ENCODE measurements at regions not wholly inside any gene's neighbourhood (a gene's known extent, or its start where the extent isn't known, plus 50 kb on each side); places are given as distances from the start of the nearest gene placed in this dataset.

- Histone ChIP-seq H3K36me3 (ENCODE audit: insufficient read depth, low read length) (no peaks in the 10 kb centered on the region), H3K9ac (ENCODE audit: low read depth, low read length) (no peak overlapping the region), H3K4me1 (ENCODE audit: insufficient read depth, low read length) (no peaks in the 10 kb centered on the region; the same call in 1 of the 2 replicates)
Observed at GRCh38 chr4:138055890-138056289, 186.3 kb downstream of the SLC7A11 start.

GRCh38 chr4:138053641-138054301 lies 188.4 kb downstream of the SLC7A11 start:
- Histone ChIP-seq H3K9me3 (ENCODE audit: control insufficient read depth, insufficient read depth, low read length) (no peaks in the 10 kb centered on the region), H3K36me3 (ENCODE audit: insufficient read depth, low read length) (no peaks in the 10 kb centered on the region), H3K9ac (ENCODE audit: low read depth, low read length) (no peak overlapping the region), H3K4me1 (ENCODE audit: insufficient read depth, low read length) (peaks cover 17% of the 10 kb centered on the region)

More at GRCh38 chr4:138055890-138056289, 186.3 kb downstream of the SLC7A11 start:
- H3K9me3 ChIP-seq (ENCODE audit: control insufficient read depth, insufficient read depth, low read length) = no peaks in the 10 kb centered on the region

- no peak overlapping the region for H3K9ac ChIP-seq (ENCODE audit: low read depth, low read length)
- peaks cover 17% of the 10 kb centered on the region for H3K4me1 ChIP-seq (ENCODE audit: insufficient read depth, low read length)
- no peaks in the 10 kb centered on the region for H3K36me3 ChIP-seq (ENCODE audit: insufficient read depth, low read length)
- no peaks in the 10 kb centered on the region for H3K9me3 ChIP-seq (ENCODE audit: control insufficient read depth, insufficient read depth, low read length)
Observed at GRCh38 chr4:138052806-138053632, 189.1 kb downstream of the SLC7A11 start.

GRCh38 chr4:138051157-138051556 lies 191.0 kb downstream of the SLC7A11 start:
- Histone ChIP-seq H3K36me3 (ENCODE audit: insufficient read depth, low read length) (no peaks in the 10 kb centered on the region), H3K9me3 (ENCODE audit: control insufficient read depth, insufficient read depth, low read length) (no peaks in the 10 kb centered on the region), H3K4me1 (ENCODE audit: insufficient read depth, low read length) (peaks cover 21% of the 10 kb centered on the region), H3K9ac (ENCODE audit: low read depth, low read length) (no peak overlapping the region)

GRCh38 chr4:138050601-138051000 lies 191.5 kb downstream of the SLC7A11 start:
- Histone ChIP-seq H3K4me1 (ENCODE audit: insufficient read depth, low read length) (peaks cover 21% of the 10 kb centered on the region), H3K9ac (ENCODE audit: low read depth, low read length) (no peak overlapping the region), H3K36me3 (ENCODE audit: insufficient read depth, low read length) (no peaks in the 10 kb centered on the region), H3K9me3 (ENCODE audit: control insufficient read depth, insufficient read depth, low read length) (no peaks in the 10 kb centered on the region)

- H3K9me3 ChIP-seq (ENCODE audit: control insufficient read depth, insufficient read depth, low read length) = no peaks in the 10 kb centered on the region
- H3K36me3 ChIP-seq (ENCODE audit: insufficient read depth, low read length) = no peaks in the 10 kb centered on the region
- H3K4me1 ChIP-seq (ENCODE audit: insufficient read depth, low read length) = peaks cover 21% of the 10 kb centered on the region
- H3K9ac ChIP-seq (ENCODE audit: low read depth, low read length) = no peak overlapping the region
Observed at GRCh38 chr4:138049355-138049754, 192.8 kb downstream of the SLC7A11 start.

- H3K9me3 ChIP-seq (ENCODE audit: control insufficient read depth, insufficient read depth, low read length) = no peaks in the 10 kb centered on the region
- H3K9ac ChIP-seq (ENCODE audit: low read depth, low read length) = no peak overlapping the region
- H3K36me3 ChIP-seq (ENCODE audit: insufficient read depth, low read length) = no peaks in the 10 kb centered on the region
- peaks cover 21% of the 10 kb centered on the region for H3K4me1 ChIP-seq (ENCODE audit: insufficient read depth, low read length)
Observed at GRCh38 chr4:138047290-138047689, 194.9 kb downstream of the SLC7A11 start.

GRCh38 chr4:138045036-138045435 lies 197.1 kb downstream of the SLC7A11 start:
- Histone ChIP-seq H3K4me1 (ENCODE audit: insufficient read depth, low read length) (peaks cover 14% of the 10 kb centered on the region), H3K9me3 (ENCODE audit: control insufficient read depth, insufficient read depth, low read length) (no peaks in the 10 kb centered on the region), H3K9ac (ENCODE audit: low read depth, low read length) (no peak overlapping the region), H3K36me3 (ENCODE audit: insufficient read depth, low read length) (no peaks in the 10 kb centered on the region)

GRCh38 chr4:138039010-138039409 lies 203.1 kb downstream of the SLC7A11 start:
- Histone ChIP-seq H3K9me3 (ENCODE audit: control insufficient read depth, insufficient read depth, low read length) (no peaks in the 10 kb centered on the region), H3K9ac (ENCODE audit: low read depth, low read length) (no peak overlapping the region), H3K4me1 (ENCODE audit: insufficient read depth, low read length) (no peaks in the 10 kb centered on the region), H3K36me3 (ENCODE audit: insufficient read depth, low read length) (no peaks in the 10 kb centered on the region)

- Histone ChIP-seq H3K9ac (ENCODE audit: low read depth, low read length) (no peak overlapping the region), H3K4me1 (ENCODE audit: insufficient read depth, low read length) (no peaks in the 10 kb centered on the region), H3K36me3 (ENCODE audit: insufficient read depth, low read length) (no peaks in the 10 kb centered on the region), H3K9me3 (ENCODE audit: control insufficient read depth, insufficient read depth, low read length) (no peaks in the 10 kb centered on the region)
Observed at GRCh38 chr4:138037696-138038095, 204.5 kb downstream of the SLC7A11 start.

GRCh38 chr4:138035781-138036258 lies 206.3 kb downstream of the SLC7A11 start:
- H3K9ac ChIP-seq (ENCODE audit: low read depth, low read length) = no peak overlapping the region
- H3K36me3 ChIP-seq (ENCODE audit: insufficient read depth, low read length) = no peaks in the 10 kb centered on the region
- no peaks in the 10 kb centered on the region for H3K9me3 ChIP-seq (ENCODE audit: control insufficient read depth, insufficient read depth, low read length)
- H3K4me1 ChIP-seq (ENCODE audit: insufficient read depth, low read length) = no peaks in the 10 kb centered on the region

- H3K9ac ChIP-seq (ENCODE audit: low read depth, low read length) = no peak overlapping the region
- H3K36me3 ChIP-seq (ENCODE audit: insufficient read depth, low read length) = no peaks in the 10 kb centered on the region
Observed at GRCh38 chr4:138034871-138035270, 207.3 kb downstream of the SLC7A11 start.

GRCh38 chr4:138032222-138032621 lies 209.9 kb downstream of the SLC7A11 start:
- H3K9me3 ChIP-seq (ENCODE audit: control insufficient read depth, insufficient read depth, low read length) = no peaks in the 10 kb centered on the region

More at GRCh38 chr4:138034871-138035270, 207.3 kb downstream of the SLC7A11 start:
- no peaks in the 10 kb centered on the region for H3K9me3 ChIP-seq (ENCODE audit: control insufficient read depth, insufficient read depth, low read length)
- no peaks in the 10 kb centered on the region for H3K4me1 ChIP-seq (ENCODE audit: insufficient read depth, low read length)

GRCh38 chr4:138030375-138030774 lies 211.8 kb downstream of the SLC7A11 start:
- Histone ChIP-seq H3K9me3 (ENCODE audit: control insufficient read depth, insufficient read depth, low read length) (no peaks in the 10 kb centered on the region), H3K4me1 (ENCODE audit: insufficient read depth, low read length) (no peaks in the 10 kb centered on the region), H3K9ac (ENCODE audit: low read depth, low read length) (no peak overlapping the region), H3K36me3 (ENCODE audit: insufficient read depth, low read length) (no peaks in the 10 kb centered on the region)

More at GRCh38 chr4:138032222-138032621, 209.9 kb downstream of the SLC7A11 start:
- Histone ChIP-seq H3K36me3 (ENCODE audit: insufficient read depth, low read length) (no peaks in the 10 kb centered on the region), H3K4me1 (ENCODE audit: insufficient read depth, low read length) (no peaks in the 10 kb centered on the region), H3K9ac (ENCODE audit: low read depth, low read length) (no peak overlapping the region)

GRCh38 chr4:138028923-138029322 lies 213.2 kb downstream of the SLC7A11 start:
- H3K9ac ChIP-seq (ENCODE audit: low read depth, low read length) = no peak overlapping the region
- no peaks in the 10 kb centered on the region for H3K9me3 ChIP-seq (ENCODE audit: control insufficient read depth, insufficient read depth, low read length)
- H3K4me1 ChIP-seq (ENCODE audit: insufficient read depth, low read length) = no peaks in the 10 kb centered on the region
- H3K36me3 ChIP-seq (ENCODE audit: insufficient read depth, low read length) = no peaks in the 10 kb centered on the region

Data from ES-I3 (cell line).